Osteocyte (in vitro differentiated cells): ENCODE measurements at regions not wholly inside any gene's neighbourhood (a gene's known extent, or its start where the extent isn't known, plus 50 kb on each side); places are given as distances from the start of the nearest gene placed in this dataset.

ENCODE experiments used
- DNase-seq: peaks from one replicate; pipeline ENCODE4 v3.0.0; 2021; ENCODE audit warnings: mixed read lengths; ENCODE audit not compliant: unreplicated experiment; ENCODE audit errors: extremely low spot score
- H3K27ac Mint-ChIP-seq: one replicate; pipeline ENCODE4 v1.8.0; 2021; ENCODE audit warnings: mild to moderate bottlenecking, mixed read lengths; ENCODE audit not compliant: unreplicated experiment
- H3K27me3 Mint-ChIP-seq: one replicate; pipeline ENCODE4 v1.8.0; 2021; ENCODE audit warnings: mixed read lengths; ENCODE audit not compliant: unreplicated experiment
- H3K36me3 Mint-ChIP-seq: one replicate; pipeline ENCODE4 v1.8.0; 2021; ENCODE audit warnings: mixed read lengths; ENCODE audit not compliant: unreplicated experiment
- H3K4me1 Mint-ChIP-seq: one replicate; pipeline ENCODE4 v1.8.0; 2021; ENCODE audit warnings: mixed read lengths; ENCODE audit not compliant: unreplicated experiment
- H3K4me3 Mint-ChIP-seq: one replicate; pipeline ENCODE4 v1.8.0; 2021; ENCODE audit warnings: mild to moderate bottlenecking, moderate library complexity, mixed read lengths; ENCODE audit not compliant: unreplicated experiment
- H3K9me3 Mint-ChIP-seq: one replicate; pipeline ENCODE4 v1.8.0; 2021; ENCODE audit warnings: mixed read lengths; ENCODE audit not compliant: unreplicated experiment
- TF ChIP-seq, protein P1 (sequence below): fragments of 200-600 bp; sonication (generic); IDR thresholded peaks from 2 replicates; pipeline ENCODE4 v1.5.0; 2021; ENCODE audit warnings: antibody characterized with exemption, mild to moderate bottlenecking, moderate library complexity

DNA sequence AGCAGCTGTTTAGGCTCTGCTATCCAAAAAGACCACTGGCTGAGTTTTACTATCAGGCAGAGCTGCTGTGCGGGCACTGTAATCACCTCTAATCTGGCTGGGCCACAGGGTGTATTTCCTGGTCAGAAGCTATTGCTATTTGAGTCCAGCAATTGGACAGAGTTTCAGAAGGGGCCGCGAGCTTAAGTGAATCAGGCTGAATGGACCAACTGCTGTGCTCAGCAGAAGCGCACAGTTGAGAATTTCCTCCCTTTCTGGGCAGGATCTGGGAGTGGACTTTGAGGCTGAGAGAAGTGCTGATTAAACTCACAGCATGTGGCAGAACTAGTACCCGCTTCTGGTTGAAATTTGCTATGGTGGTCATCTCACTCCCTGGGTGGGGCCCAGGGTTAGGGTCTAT, 251.8 kb downstream of the INSIG2 start:
- no peaks in the 10 kb centered on the region for H3K4me1 Mint-ChIP-seq
- H3K36me3 Mint-ChIP-seq = no peaks in the 10 kb centered on the region
- no peak overlapping the region for H3K4me3 Mint-ChIP-seq
- no peak for DNase-seq
- peaks cover 14% of the 10 kb centered on the region for H3K9me3 Mint-ChIP-seq
- H3K27me3 Mint-ChIP-seq = peaks cover 2% of the 10 kb centered on the region
- no peak overlapping the region for H3K27ac Mint-ChIP-seq
- TF ChIP-seq, protein P1, sequence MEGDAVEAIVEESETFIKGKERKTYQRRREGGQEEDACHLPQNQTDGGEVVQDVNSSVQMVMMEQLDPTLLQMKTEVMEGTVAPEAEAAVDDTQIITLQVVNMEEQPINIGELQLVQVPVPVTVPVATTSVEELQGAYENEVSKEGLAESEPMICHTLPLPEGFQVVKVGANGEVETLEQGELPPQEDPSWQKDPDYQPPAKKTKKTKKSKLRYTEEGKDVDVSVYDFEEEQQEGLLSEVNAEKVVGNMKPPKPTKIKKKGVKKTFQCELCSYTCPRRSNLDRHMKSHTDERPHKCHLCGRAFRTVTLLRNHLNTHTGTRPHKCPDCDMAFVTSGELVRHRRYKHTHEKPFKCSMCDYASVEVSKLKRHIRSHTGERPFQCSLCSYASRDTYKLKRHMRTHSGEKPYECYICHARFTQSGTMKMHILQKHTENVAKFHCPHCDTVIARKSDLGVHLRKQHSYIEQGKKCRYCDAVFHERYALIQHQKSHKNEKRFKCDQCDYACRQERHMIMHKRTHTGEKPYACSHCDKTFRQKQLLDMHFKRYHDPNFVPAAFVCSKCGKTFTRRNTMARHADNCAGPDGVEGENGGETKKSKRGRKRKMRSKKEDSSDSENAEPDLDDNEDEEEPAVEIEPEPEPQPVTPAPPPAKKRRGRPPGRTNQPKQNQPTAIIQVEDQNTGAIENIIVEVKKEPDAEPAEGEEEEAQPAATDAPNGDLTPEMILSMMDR = no peak

DNA sequence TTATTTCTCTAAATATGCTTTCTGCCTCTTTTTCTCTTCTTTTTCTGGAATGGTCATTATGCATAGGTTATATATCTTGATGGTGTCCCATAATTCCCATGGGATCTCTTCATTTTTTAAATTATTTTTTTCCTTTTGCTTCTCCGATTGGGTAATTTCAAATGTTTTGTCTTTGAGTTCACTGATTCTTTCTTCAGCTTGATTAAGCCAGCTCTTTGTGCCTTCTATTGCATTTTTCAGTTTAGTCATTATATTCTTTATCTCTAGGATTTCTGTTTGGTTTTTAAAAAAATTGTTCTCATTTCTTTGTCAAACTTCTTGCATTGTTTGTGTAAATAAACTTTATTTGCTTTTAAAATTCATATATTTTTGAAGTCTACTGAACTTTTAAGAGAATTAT, 251.1 kb downstream of the INSIG2 start:
- Mint-ChIP-seq H3K4me3 (no peak overlapping the region), H3K36me3 (no peaks in the 10 kb centered on the region), H3K4me1 (no peaks in the 10 kb centered on the region)

DNA sequence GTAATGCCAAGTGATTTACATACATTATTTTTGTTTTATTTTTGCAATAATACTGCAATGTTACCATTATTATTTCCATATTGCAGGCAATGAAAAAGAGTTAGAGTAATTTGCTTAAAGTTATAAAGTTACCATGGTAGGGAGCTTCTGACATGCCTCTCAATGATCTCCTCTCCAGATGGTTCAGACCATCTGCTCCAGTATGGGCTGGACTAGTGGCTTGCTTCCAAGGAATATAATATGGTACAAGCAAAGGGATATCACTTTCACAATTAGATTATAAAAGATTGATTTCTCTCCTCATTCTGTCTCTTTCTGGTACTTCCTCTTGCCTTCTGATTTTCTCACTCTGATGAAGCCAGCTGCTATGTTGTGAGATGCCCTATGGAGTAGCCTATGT, 245.4 kb downstream of the INSIG2 start:
- no peak overlapping the region for H3K4me3 Mint-ChIP-seq
- no peak overlapping the region for H3K27ac Mint-ChIP-seq
- no peaks in the 10 kb centered on the region for H3K36me3 Mint-ChIP-seq
- H3K4me1 Mint-ChIP-seq = no peaks in the 10 kb centered on the region
- H3K27me3 Mint-ChIP-seq = no peaks in the 10 kb centered on the region
- H3K9me3 Mint-ChIP-seq = peaks cover 5% of the 10 kb centered on the region
- no peak for DNase-seq
- TF ChIP-seq, protein P1 = no peak

More for the DNA sequence above, 251.1 kb downstream of the INSIG2 start:
- TF ChIP-seq, protein P1 = no peak
- DNase-seq = no peak
- Mint-ChIP-seq H3K9me3 (peaks cover 14% of the 10 kb centered on the region), H3K27ac (no peak overlapping the region), H3K27me3 (peaks cover 2% of the 10 kb centered on the region)

DNA sequence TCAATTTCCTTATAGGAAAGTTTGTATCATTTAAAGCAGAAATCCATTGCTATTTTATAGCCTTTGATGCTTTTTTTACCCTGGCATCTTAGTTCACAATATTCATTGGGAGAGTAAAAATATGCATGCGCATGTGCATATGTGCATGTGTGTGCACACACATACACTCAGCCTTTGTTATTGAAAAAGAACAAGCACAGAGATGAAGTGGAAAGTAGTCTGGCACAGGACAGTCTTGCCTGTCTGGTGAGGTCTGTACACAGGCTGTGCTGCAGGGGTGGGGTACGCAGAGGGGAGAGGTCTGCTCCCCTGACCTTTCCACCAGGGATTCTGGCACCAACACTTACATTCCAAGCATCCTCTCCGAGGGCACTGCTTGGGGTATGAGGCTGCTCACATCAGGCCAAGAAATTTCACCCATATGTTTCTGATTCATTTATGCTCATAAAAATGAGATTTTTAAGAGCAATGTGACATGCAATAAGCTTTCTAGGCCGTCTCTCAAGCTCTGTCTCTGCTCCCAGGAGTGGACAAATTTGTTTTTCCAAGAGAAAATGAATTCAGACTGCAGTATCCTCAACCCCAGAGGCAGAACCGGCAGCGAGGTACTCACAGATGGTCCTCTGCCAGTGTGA, 237.2 kb downstream of the INSIG2 start:
- peaks cover 2% of the 10 kb centered on the region for H3K27me3 Mint-ChIP-seq
- no peaks in the 10 kb centered on the region for H3K4me1 Mint-ChIP-seq
- H3K27ac Mint-ChIP-seq = no peak overlapping the region
- H3K9me3 Mint-ChIP-seq = no peaks in the 10 kb centered on the region
- no peak overlapping the region for H3K4me3 Mint-ChIP-seq
- TF ChIP-seq, protein P1 = no peak
- no peaks in the 10 kb centered on the region for H3K36me3 Mint-ChIP-seq
- DNase-seq = no peak

DNA sequence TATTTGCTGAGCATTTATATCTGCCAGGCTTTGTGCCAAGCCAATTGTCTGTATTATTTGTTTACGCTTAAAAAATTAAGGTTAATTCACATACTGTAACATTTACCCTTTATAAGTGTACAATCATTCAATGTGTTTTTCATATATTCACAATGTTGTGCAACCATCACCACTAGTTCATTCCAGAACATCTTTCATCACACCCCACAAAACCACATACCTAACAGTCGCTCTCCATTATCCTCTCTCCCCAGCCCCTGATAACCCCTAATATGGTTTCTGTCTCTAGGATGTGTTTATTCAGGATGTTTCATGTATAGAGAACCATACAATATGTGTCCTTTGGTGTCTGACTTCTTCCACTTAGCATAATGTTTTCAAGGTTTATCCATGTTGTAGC, 234.1 kb downstream of the INSIG2 start:
- Mint-ChIP-seq H3K36me3 (no peaks in the 10 kb centered on the region), H3K9me3 (no peaks in the 10 kb centered on the region), H3K4me1 (no peaks in the 10 kb centered on the region), H3K4me3 (no peak overlapping the region), H3K27ac (no peak overlapping the region), H3K27me3 (no peaks in the 10 kb centered on the region)
- DNase-seq = no peak
- TF ChIP-seq, protein P1 = no peak
